VCaP (cell line): ENCODE measurements at regions not wholly inside any gene's neighbourhood (a gene's known extent, or its start where the extent isn't known, plus 50 kb on each side); places are given as distances from the start of the nearest gene placed in this dataset.
A peak's percentile ranks its signal among the peaks of the same experiment; 100 is the strongest.
"Not testable (repeated sequence)": the region's sequence is repeated elsewhere in the genome, so short reads cannot be mapped to it uniquely, and the experiment has no call there.

Experiments
- H3K27ac ChIP-seq: fragments of 450-650 bp; 2 replicates; pipeline ENCODE4 v1.5.1; 2017
- TF ChIP-seq, protein P1 (sequence below): fragments of 450-650 bp; conservative IDR thresholded peaks from 2 replicates; pipeline ENCODE4 v1.5.1; 2017; ENCODE audit warnings: mild to moderate bottlenecking, moderate library complexity

DNA sequence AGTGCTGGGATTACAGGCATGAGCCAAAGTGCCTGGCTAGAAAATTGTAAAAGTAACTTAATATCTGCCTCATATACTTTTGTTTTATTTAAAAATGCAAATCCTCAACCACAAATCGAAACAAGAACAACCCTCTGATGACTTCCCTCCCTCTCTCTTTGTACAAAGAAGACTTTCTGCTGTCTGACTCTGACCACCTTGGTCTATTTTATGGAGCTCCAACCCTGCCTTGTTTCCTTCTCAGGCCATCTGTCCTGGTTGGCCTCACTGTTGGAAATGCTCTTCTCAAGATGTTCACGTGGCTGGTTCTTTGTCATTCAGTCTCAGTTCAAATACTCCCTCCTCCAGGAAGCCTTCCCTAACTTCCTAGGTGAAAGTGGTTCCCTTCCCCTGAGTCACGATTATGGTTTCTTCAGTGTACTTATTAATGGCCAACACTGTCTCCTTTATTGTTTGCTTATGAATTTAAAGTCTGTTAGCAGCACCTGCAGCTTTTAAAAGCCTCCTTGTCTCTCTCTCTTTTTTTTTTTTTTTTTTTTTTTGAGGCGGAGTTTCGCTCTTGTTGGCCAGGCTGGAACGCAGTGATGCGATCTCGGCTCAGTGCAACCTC, 151.5 kb upstream of the SALL4 start:
- TF ChIP-seq, protein P1, sequence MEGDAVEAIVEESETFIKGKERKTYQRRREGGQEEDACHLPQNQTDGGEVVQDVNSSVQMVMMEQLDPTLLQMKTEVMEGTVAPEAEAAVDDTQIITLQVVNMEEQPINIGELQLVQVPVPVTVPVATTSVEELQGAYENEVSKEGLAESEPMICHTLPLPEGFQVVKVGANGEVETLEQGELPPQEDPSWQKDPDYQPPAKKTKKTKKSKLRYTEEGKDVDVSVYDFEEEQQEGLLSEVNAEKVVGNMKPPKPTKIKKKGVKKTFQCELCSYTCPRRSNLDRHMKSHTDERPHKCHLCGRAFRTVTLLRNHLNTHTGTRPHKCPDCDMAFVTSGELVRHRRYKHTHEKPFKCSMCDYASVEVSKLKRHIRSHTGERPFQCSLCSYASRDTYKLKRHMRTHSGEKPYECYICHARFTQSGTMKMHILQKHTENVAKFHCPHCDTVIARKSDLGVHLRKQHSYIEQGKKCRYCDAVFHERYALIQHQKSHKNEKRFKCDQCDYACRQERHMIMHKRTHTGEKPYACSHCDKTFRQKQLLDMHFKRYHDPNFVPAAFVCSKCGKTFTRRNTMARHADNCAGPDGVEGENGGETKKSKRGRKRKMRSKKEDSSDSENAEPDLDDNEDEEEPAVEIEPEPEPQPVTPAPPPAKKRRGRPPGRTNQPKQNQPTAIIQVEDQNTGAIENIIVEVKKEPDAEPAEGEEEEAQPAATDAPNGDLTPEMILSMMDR = no peak
- H3K27ac ChIP-seq = peak overlapping the region; percentile 21

DNA sequence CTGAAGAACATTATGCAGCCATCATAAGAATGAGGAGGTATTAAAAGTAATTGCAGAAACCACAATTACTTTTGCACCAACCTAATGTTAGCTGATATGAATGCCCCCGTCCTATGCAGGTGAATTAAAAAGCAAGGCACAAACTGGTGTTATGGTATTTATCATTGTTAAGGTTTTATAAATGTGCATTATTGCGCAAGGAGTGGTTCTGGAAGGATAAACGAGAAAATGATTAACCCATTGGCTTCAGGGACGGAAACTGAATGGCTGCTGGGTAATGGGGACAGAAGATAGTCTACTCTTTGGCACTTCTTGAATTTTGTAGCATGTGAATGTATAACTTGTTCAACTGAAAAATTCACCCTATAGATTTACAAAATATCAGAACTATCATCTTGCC, 148.6 kb upstream of the SALL4 start:
- H3K27ac ChIP-seq = no peak overlapping the region
- TF ChIP-seq, protein P1 = no peak

DNA sequence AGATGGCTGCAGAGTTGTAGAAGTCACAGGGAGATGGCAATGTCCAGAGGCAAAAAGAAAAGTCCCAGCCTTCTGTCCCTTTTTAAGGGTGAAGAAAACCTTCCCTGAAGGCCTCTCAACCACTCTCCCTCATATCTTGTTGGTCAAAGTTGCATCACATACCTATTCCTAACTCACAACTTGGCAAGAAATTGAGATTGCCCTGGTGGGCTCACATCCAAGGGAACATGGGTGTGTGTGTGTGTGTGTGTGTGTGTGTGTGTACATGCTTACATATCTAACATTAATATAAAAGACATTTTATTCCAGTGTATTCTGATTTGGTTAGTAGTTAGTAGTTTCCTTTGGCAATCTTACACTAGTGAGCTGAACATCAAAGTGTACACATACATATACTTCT, 144.3 kb upstream of the SALL4 start:
- H3K27ac ChIP-seq = no peak overlapping the region
- TF ChIP-seq, protein P1 = no peak

DNA sequence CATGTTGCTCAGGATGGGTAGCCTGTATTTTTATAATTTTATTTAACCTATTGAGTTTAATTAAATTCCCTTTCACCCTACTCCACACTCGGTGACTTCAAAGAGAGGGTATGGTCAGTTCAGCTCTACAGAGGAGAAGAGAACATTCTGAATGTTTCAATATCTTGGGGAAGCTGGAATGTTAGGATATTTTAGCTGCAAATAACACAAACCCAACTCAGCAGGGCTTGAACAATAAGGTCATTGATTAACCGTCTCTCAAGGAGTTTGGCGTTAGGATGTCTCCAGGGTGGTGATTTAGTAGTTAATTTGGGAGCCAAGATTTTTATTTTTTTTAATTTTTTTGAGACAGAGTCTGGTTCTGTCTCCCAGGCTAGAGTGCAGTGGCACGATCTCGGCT, 143.6 kb upstream of the SALL4 start:
- TF ChIP-seq, protein P1 = no peak
- no peak overlapping the region for H3K27ac ChIP-seq

DNA sequence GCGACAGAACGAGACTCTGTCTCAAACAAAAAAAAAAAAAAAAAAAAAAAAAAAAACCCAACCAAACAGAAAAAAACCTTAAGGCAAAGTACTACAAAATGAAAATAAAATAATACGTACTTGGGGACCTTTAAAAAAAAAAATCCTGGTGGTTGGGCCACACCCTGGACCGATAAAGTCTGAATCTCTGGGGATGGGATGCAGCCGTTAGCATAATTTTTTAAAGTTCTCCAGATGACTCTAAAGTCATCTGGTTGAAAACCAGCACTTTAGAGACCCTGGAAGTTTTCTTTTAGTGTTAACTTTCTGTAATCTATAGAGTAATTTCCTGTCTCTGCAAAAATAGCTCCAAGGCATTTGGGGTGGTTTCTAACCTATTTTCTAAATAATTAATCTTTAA, 142.9 kb upstream of the SALL4 start:
- TF ChIP-seq, protein P1 = no peak
- H3K27ac ChIP-seq = no peak overlapping the region

DNA sequence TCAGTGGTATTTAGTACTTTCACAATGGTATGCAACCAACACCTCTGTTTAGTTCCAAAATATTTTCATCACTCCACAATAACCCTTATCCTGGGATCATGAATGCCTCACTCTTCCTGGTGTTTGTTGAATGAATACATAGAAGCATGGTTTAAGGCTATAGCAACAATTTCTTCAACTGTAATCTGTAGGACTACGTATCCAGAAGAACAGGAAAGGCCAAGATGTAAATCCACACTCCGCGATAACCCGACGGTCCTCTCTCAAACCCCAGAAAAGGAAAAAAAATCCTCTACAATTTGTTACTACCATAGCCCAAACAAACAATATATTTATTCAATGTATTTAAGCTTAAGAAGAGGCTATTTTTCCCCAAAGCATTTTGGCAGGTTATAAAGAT, 141.4 kb upstream of the SALL4 start:
- H3K27ac ChIP-seq = no peak overlapping the region
- TF ChIP-seq, protein P1 = no peak

DNA sequence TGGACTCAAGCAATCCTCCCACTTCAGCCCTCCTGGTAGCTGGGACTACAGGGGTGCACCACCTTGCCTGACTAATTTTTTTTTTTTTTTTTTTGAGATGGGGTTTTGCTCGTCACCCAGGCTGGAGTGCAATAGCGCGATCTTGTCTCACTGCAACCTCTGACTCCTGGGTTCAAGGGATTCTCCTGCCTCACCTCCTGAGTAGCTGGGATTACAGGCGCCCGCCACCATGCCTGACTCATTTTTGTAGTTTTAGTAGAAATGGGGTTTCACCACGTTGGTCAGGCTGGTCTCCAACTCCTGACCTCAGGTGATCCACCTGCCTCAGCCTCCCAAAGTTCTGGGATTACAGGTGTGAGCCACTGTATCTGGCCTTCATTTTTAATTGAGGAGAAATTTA, 141.0 kb upstream of the SALL4 start:
- not testable (repeated sequence) for H3K27ac ChIP-seq

DNA sequence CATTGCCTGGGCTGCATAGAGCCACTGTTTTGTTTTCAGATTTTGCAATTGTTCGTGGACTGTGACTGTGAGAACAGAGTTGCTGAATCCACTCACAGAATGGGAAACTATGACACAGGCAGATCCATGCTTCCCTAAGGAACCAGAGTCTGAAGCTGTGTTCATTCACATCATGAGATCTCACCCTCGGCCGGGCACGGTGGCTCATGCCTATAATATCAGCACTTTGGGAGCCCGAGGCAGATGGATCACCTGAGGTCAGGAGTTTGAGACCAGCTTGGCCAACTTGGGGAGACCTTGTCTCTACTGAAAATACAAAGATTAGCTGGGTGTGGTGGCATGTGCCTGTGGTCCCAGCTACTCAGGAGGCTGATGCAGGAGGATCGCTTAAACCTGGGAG, 139.2 kb upstream of the SALL4 start:
- TF ChIP-seq, protein P1 = no peak
- no peak overlapping the region for H3K27ac ChIP-seq
